NCI-H345 treated with DMSO at 0.1 percent for 48 hours (cell line): ENCODE measurements at regions not wholly inside any gene's neighbourhood (a gene's known extent, or its start where the extent isn't known, plus 50 kb on each side); places are given as distances from the start of the nearest gene placed in this dataset.
"Not testable (repeated sequence)": the region's sequence is repeated elsewhere in the genome, so short reads cannot be mapped to it uniquely, and the experiment has no call there.

Experiments used
- DNase-seq: peaks from one replicate; lab custom pipeline; 2025; ENCODE audit not compliant: unreplicated experiment; lab: John Stamatoyannopoulos, UW

DNA sequence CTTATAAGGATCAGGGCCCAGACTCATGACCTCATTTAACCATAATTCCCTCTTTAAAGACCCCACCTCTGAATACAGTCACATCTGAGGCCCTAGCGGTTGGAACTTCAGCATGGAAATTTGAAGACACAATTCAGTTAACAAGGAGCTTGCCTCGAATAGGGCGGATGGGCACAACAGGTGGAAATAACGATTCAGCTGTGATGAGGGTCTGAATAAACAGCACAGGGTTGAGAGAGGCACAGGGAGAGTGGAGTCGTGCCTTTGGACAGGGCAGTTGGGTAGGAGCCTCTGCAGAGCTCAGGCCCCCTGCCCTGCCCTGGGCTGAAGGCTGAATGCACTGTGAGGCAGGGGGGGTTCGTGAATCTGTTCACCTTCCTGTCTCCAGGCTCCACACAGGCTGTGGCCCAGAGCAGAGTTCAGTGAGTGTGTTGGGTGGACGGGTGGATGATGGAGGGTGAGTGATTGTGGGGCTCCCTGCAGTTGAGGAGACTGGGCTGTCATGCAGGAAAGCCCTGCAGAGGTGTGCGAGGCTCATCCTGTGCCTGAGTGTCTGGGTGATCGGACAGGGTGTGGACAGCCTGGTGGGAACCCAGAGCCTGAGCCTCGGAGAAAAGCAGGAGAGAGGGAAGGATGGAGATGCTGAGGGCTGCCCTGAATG is 243.1 kb downstream of the FOXD2 start:
- no peak for DNase-seq

DNA sequence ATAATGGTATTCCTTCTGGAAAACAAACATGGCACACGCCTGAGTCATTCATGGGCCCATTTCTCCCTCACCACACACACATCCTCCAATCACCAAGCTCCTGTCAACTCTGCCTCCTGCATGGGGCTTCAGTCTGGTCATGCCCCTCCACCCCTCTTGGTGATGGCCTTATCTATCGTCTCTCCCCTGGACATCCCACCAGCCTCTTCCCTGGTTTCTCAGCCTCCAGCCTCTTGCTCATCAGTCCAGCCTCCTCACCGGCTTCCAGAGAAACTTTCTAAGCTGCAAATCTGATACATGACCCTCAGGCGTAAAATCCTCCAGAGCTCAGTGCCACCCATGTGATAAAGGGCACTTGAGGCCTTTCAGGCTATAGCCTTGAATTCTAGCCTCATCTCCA is 243.9 kb downstream of the FOXD2 start:
- DNase-seq: no peak

DNA sequence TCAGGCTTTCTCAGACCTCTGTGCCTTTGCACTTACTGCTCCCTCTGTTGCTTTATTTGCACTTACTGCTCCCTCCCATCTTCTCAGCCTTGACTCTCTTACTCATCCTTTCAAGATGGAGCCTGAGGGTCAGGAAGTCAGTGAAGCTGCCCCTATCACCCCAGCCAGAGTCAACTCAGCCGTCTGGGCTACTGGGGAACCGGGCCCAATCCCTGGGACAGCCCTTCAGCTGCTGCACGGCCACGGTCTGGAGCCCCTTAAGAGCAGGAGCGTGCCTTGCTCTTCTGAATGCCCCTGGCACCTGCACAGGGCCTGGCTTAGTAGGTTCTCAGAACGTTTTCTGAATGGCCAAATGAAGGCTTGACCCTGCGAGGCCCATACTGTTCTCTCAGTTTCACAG is 244.4 kb downstream of the FOXD2 start:
- DNase-seq: no peak

DNA sequence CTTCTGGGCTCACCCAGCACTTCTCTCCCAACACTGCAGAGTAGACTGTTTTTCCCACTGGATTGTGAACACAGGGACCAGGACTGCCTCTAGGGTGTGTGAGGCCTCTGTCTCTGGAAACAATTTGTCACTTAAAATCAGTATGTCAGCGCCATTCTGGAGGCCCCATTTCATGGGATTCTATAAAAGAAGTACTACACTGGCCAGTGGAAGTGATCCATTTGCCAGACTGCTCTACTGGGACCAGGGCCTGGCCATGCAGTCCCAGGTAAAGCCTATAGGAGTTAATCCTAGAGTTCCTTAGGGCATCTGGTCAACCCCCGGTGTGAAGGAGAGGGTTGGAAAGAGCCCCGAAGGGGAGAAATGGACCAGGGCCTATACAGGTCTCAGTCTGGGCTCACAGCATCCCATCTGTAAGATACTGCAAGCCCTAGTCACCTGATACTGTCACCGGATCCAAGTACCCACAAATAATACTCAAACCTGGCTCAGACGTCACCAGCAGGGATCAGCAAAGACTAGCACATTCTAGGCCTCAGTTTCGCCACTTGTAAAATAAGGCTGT is 245.0 kb downstream of the FOXD2 start:
- no peak for DNase-seq

DNA sequence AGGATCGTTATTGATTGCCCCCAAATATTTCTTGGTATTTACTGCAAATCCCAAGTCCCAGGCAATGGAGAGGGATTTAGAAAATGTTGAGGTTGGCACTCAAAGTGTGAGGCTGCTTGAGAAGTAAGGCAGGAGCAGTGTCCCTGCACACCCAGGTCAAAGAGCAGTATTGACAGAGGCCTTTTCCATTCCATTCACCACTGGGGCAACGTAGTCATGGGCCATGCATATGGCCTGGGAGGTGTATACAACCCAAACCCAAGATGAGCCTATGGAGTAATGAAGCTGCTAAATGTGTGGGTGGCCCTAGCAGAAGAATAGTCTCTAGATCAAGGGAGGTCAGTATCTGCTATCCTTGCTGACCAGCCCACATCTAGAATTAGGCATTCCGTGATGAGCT is 245.6 kb downstream of the FOXD2 start:
- no peak for DNase-seq

DNA sequence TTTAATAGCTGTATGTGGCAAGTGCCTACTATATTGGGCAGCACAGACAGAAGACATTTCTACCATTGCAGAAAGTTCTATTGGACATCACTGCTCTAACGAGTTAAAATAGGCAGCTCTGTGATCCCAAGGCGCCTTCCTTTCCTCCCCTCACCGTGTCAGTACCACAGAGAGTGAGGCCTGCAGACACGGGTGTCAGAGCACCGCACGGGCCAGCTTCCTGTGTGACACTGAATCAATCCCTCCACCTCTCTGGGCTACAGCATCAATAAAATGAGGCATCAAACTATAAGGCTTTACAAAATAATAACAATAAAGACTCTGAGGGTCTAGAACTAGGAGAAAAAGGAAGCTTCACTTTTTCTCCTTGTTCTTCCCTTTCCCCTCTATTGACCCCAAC is 246.7 kb downstream of the FOXD2 start:
- DNase-seq: no peak

DNA sequence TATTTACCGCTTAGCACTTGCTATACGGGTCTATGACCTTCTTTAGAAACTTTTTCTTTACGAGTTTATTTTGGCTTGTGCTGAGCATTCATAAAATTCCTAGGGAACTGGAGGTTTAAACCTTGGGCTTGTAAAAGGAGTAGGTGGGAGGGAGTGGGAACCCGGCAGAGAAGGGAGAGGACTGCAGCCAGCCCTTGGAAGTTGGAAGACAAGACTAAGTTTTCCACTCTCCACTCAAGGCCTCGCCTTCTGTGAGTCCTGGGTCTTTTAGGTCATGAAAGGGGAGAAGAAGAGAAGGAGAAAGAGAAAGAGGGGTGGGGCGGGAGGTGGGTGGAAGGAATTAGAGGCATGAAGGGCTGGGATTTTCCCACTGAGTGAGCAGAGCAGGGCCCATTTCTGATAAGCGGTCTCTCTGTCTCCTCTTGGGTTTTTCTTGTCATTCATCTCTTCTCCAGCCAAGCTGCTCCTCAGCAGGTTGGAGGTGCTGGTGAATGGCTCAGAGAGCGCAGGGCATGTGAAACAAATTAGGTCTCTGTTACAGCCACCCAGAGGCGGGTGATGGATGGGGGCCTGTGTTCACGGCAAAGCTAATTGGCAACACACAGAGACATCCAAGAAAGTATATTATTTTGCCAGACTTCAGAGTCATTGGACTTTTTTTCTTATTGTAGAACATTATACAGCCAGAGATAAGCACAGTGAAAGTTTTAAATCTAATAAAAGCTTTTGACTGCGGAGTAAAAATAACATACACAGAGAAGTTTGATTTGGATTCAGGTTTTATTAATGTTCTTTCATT is 247.3 kb downstream of the FOXD2 start:
- no peak for DNase-seq

DNA sequence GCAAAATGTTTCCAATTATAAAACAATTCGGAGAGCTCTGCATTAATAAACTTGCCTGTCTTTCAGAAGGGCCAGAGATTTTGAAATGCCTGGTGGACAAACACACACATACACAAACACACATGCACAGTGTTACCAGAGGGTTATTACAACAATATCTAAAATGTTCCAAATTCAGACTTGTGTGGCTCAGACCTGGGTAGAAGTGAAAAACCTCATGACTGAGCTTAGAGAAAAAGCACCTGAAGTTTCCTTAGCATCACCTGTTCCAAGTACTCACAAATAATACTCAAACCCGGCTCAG is 247.9 kb downstream of the FOXD2 start:
- no peak for DNase-seq

DNA sequence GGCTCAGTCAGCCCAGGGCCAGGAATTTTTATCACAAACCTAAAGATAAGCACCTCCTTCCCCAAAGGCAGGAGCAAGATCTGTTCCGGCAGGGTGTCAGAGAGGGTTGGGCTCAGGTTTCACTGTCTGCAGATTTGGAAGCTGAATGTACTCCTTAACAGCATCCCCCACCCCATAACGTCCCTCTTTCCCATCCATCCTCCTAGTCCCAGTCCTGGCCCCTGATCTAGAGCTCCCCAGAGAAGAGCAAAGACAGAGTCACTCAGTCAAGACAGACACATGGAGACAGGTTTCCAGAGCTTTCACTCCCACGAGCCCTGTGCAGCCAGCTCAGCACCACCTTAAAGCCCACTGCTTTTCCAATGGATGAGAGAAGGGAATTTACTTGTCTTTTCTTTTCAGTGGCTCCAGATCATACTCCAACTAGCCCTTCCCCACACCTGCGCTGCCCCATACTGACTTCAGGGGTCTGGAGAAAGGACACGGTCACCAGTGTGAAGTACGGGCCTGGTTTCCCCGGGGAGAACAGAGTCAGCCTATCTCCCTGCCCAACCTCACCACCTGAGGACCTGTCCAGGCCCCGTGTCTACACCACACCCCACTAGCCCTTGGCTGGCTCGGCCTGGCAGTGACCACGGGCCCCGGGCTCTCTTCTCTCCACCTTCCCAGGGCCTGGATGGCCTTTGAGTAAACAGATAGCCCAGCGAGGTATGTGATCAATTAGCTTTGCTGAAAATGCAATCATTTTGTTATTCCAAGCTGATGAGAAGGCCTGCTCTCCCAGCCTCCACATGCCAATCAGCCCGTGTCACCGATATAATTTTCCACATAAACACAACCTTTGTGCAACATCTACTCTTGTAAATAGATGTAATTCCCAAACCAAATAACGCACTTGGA is 249.1 kb downstream of the FOXD2 start:
- no peak for DNase-seq

DNA sequence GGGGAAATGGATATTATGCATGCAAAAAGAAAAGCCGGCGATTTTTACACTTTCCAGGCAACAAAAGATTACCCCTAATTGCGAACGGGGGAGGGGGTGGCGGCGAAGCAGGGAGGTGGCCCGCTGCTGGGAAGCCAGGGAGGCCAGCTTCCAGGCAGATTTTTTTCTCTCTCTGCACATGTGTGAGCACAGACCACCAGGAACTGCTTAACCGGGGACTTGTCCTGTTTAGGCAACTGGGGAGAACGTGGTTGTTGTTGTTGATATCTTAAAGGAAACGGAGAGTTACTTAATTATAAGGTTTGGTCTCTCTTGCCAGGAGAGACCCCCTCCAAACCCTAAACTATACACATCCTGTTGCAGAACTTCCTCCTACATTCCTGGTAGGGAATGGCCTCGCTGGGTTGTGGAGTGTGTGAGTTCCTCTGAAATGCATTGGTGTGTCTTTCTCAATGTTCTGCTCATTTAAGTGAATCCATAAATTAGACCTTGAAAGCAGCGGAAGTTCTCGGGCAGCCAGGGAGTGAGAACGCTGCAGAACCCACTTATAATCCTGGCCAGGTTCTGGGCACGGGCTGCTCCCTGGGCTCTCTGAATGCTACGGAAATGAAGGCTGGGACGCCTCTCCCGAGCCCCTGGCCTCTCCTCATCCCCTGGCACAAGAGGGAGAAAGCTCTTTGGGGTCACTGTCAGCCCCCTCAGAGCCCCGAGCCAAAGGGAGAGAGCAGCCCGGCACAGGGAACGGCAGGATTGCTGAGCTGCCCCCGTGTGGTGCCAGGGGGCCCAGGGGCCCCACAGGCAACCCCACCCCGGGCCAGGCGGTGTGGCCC is 250.0 kb downstream of the FOXD2 start:
- no peak for DNase-seq

DNA sequence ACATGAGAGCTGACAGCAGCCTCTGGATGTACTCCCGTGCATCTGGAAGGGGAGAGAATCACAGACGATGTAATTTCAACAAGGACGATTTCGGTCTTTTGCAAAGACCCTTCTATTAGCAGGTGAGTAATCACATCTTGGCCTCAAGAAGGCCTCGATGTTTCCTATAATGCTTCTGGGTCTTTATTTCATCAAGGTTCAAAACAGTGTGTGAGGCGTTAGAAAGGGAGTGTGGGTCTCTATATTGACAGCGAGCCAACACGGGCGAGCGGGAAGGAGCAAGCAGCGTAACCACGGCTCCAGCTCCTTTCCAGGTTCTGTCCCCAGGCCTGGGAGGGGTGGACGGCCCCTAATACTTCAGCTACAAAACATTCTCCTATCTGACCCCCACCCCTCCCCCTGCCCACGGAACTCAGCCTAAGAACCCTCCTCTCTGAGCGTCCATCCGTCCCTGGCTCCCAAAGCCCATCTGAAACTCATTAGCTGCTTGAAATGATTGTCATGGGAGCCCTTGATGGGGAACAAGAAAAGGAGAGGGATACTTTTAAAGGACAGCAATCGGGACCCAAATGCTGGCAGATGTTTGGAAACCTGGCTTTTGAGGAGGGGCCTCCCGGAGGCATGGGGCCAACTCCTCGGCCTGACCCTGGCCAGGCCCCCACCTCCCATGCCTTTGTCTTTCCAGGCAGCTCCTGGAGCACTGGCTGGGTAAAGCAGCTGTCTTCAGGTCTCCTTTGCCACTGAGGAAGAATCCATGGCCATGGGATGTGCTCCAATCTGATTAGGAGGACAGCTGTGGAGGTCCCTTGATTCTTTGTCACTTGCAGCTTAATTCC is 250.8 kb downstream of the FOXD2 start:
- DNase-seq: no peak

DNA sequence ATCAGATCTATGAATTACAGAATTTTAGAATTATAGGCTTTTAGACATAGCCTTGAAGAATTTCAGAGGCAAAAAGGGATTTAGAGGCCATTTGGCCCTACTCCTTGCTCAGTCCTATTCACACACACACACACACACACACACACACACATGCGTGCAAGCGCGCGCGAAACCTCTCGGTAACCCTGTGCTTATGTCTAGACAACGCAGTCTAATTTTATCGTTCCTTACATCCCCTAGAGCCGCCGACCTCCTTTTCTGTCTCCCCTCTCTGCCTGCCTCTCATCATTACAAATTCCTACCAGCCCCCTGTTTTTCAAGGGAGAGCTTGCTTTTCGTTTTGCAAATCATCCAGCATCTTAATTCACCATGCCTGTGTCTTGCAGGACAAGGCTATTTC is 252.1 kb downstream of the FOXD2 start:
- no peak for DNase-seq

DNA sequence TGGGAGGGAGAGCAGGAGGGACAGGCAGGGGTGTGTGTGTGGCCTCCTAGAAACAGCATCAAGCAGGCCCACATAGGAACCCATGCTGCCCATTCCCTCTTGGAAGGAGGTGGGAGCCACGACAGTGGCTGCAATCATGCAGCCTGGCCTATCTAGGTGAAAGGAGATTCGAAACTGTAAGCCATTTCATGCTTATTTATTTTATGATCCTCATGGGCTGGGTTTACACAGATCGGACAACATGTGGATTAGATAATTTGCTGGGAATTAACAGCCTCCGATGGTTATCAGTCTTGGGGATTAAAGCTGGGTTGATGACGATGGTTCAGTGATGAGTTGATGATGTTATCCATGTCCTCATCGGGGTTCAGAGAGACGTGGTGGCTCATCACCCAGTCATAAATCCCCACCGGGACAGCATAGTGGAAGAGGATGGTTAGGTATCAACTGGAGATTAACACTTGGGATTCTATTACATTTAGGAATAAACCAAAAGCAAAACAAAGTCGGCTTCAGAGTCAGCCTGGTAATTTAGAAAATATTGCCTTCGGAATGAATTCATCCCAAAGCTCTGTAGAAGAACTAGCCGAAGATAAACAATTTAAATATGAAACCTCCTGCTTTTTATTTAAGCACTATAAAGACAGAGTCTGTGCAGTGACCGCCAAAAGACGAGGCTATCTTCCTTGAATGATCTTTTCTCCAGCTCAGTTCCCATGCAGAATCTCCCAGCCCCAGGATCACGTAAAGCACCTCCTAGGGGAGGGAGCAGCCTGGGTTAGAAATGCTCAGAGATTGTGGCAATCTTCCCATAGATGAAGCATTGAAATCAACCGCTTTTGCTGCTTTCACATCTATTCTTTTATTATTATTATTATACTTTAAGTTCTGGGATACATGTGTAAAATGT is 252.8 kb downstream of the FOXD2 start:
- DNase-seq: no peak

DNA sequence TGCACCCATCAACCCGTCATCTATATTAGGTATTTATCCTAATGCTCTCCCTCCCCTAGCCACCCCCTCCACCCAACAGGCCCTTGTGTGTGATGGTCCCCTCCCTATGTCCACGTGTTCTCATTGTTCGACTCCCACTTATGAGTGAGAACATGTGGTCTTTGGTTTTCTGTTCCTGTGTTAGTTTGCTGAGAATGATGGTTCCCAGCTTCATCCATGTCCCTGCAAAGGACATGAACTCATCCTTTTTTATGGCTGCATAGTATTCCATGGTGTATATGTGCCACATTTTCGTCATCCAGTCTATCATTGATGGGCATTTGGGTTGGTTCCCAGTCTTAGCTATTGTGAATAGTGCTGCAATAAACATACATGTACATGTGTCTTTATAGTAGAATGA is 253.4 kb downstream of the FOXD2 start:
- DNase-seq: not testable (repeated sequence)

DNA sequence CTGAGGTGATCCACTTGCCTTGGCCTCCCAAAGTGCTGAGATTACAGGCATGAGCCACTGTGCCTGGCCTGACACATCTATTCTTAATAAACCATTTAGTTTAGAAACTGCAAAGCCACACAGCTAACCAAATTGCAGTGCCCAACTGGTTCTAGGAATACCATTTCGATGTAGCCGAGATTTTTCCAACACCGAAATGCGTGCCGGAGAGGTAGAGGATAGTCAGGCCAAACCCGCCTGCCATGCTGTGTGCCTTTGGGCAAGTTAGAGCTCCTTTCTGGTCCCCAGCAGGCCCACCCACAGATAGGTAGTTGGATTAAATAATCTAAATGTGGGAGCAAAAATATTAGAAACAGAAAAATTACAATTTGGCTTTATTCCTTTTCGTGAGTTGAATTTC is 254.4 kb downstream of the FOXD2 start:
- DNase-seq: no peak

DNA sequence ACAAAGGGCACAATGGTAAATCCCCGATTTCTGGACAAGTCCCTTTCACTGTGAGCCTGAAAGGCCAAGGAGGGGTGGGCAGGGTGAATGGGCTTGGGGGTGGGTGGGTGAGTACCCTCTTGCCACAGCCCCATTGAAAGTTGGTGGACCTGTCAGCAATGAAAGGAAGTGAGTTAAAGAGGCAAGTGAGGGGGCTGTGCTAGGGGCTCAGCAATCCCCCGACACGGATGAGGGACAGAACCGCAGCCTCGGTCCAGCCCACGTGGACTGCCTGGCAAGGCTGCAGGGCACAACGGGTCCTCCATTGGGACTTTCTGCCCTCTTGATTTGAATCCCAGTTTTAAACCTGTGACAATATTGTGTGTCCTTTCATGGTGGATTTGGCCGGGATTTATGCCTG is 255.3 kb downstream of the FOXD2 start:
- DNase-seq: no peak

DNA sequence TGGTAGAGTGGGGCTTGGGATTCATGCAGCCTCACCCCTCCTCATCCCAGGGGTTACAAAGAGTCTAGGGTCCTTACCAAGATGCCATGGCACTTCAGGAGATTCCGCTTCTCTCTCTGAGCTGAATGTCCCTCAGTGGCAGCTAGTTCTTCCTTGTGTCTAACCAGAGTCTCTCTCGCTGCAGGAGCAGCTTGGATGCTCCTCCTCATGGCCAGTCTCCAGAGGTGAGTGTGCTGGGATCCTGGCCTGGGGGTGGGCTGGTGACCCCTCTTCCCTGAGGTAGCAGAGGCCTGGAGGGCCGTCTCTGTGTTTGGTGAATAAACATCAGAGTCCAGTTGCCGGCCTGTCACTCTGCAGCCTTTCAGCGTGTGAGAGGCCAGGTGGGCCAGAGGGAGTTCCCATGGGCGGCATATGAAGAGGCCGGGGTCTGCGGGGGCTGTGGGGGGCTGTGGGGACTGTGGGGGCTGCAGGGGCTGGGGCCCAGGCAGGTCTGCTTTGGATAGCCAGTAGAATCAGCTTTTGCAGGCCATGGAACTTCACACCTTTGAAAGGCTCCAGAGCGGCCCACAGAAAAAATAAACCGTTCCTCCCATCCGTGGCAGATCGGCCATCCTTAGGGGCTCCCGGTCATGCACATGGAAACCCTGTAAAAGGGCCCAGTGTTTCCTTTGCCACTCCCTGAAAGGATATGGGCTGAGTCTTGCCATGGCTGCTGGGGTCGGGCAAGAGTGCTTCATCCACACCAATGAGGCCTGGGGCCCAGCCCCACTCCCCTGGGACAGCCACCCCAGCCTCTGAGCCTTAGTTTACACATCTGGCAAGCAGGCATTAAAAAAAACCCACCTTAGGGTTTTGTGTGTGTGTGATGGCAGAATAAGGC is 256.4 kb downstream of the FOXD2 start:
- no peak for DNase-seq

DNA sequence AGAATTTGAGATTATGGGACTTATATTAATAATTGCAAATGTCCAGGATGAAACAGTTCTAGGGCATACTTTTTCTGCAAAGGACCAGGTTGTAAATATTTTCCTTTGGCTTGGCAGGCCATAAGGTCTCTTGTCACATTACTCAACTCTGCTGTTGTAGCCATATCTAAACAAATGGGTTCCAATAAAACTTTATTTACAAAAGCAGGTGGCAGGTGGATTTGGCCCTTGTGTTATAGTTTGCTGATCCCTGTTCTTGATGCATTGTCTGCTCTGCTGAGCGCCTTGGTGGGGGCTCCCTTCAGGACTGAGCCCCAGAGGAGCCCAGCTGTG is 258.5 kb downstream of the FOXD2 start:
- no peak for DNase-seq
